GM21723 (cell line): ENCODE measurements at regions not wholly inside any gene's neighbourhood (a gene's known extent, or its start where the extent isn't known, plus 50 kb on each side); places are given as distances from the start of the nearest gene placed in this dataset.
"Not testable (repeated sequence)": the region's sequence is repeated elsewhere in the genome, so short reads cannot be mapped to it uniquely, and the experiment has no call there.

Source experiments
- ATAC-seq: cut with Tn5 transposase; IDR thresholded peaks from one replicate; pipeline ENCODE4 v1.9.1; 2021; ENCODE audit warnings: mild to moderate bottlenecking, moderate library complexity; ENCODE audit not compliant: unreplicated experiment

GRCh38 chr13:80180740-80181355, 160.1 kb downstream of the SPRY2 start:
- ATAC-seq, result no peak

- ATAC-seq, result no peak
Observed at GRCh38 chr13:80177327-80177726, 163.6 kb downstream of the SPRY2 start.

- ATAC-seq, result no peak
Observed at GRCh38 chr13:80173224-80173623, 167.7 kb downstream of the SPRY2 start.

GRCh38 chr13:80171096-80171495, 169.8 kb downstream of the SPRY2 start:
- no peak for ATAC-seq

- no peak for ATAC-seq
Observed at GRCh38 chr13:80168089-80168850, 172.7 kb downstream of the SPRY2 start.

- ATAC-seq, result no peak
Observed at GRCh38 chr13:80166352-80166751, 174.6 kb downstream of the SPRY2 start.

- ATAC-seq, result no peak
Observed at GRCh38 chr13:80164462-80164861, 176.5 kb downstream of the SPRY2 start.

- ATAC-seq, result no peak
Observed at GRCh38 chr13:80161896-80162295, 179.0 kb downstream of the SPRY2 start.

- no peak for ATAC-seq
Observed at GRCh38 chr13:80161219-80161618, 179.7 kb downstream of the SPRY2 start.

GRCh38 chr13:80160110-80160509, 180.8 kb downstream of the SPRY2 start:
- ATAC-seq, result no peak

- no peak for ATAC-seq
Observed at GRCh38 chr13:80157261-80157932, 183.5 kb downstream of the SPRY2 start.

- ATAC-seq, result not testable (repeated sequence)
Observed at GRCh38 chr13:80152142-80152541, 188.8 kb downstream of the SPRY2 start.

- no peak for ATAC-seq
Observed at GRCh38 chr13:80151016-80151415, 189.9 kb downstream of the SPRY2 start.

GRCh38 chr13:80149736-80150135, 191.2 kb downstream of the SPRY2 start:
- ATAC-seq, result no peak

- ATAC-seq, result no peak
Observed at GRCh38 chr13:80145171-80145690, 195.7 kb downstream of the SPRY2 start.

- no peak for ATAC-seq
Observed at GRCh38 chr13:80144493-80144892, 196.4 kb downstream of the SPRY2 start.

- ATAC-seq, result no peak
Observed at GRCh38 chr13:80141123-80141849, 199.6 kb downstream of the SPRY2 start.

GRCh38 chr13:80140685-80141084, 200.2 kb downstream of the SPRY2 start:
- ATAC-seq, result no peak

- ATAC-seq, result no peak
Observed at GRCh38 chr13:80139196-80139595, 201.7 kb downstream of the SPRY2 start.

- no peak for ATAC-seq
Observed at GRCh38 chr13:80137994-80138393, 202.9 kb downstream of the SPRY2 start.

- ATAC-seq, result no peak
Observed at GRCh38 chr13:80134346-80134745, 206.6 kb downstream of the SPRY2 start.
